HG03159 (cell line): ENCODE measurements at regions not wholly inside any gene's neighbourhood (a gene's known extent, or its start where the extent isn't known, plus 50 kb on each side); places are given as distances from the start of the nearest gene placed in this dataset.

Experiments
- ATAC-seq: cut with Tn5 transposase; IDR thresholded peaks from one replicate; pipeline ENCODE4 v1.9.1; 2021; ENCODE audit warnings: mild to moderate bottlenecking, moderate library complexity; ENCODE audit not compliant: unreplicated experiment

- no peak for ATAC-seq
Measured at GRCh38 chr9:87148331-87149104, 201.2 kb upstream of the GAS1 start.

GRCh38 chr9:87149799-87150198, 202.5 kb upstream of the GAS1 start:
- no peak for ATAC-seq

GRCh38 chr9:87152256-87152655, 204.9 kb upstream of the GAS1 start:
- ATAC-seq: no peak

- no peak for ATAC-seq
Measured at GRCh38 chr9:87156247-87156646, 208.9 kb upstream of the GAS1 start.

- ATAC-seq: no peak
Measured at GRCh38 chr9:87157366-87158031, 210.2 kb upstream of the GAS1 start.

- no peak for ATAC-seq
Measured at GRCh38 chr9:87158765-87159164, 211.5 kb upstream of the GAS1 start.

GRCh38 chr9:87160148-87161102, 213.1 kb upstream of the GAS1 start:
- ATAC-seq: no peak

GRCh38 chr9:87167161-87167560, 219.9 kb upstream of the GAS1 start:
- ATAC-seq: no peak

GRCh38 chr9:87167582-87167981, 220.3 kb upstream of the GAS1 start:
- no peak for ATAC-seq

- no peak for ATAC-seq
Measured at GRCh38 chr9:87178302-87178701, 231.0 kb upstream of the GAS1 start.

GRCh38 chr9:87179553-87180340, 232.4 kb upstream of the GAS1 start:
- ATAC-seq: no peak

- ATAC-seq: no peak
Measured at GRCh38 chr9:87180361-87180760, 233.1 kb upstream of the GAS1 start.

- ATAC-seq: no peak
Measured at GRCh38 chr9:87180841-87181240, 233.5 kb upstream of the GAS1 start.

GRCh38 chr9:87181670-87182069, 234.4 kb upstream of the GAS1 start:
- no peak for ATAC-seq

GRCh38 chr9:87184956-87185642, 237.8 kb upstream of the GAS1 start:
- no peak for ATAC-seq

GRCh38 chr9:87187656-87188055, 240.3 kb upstream of the GAS1 start:
- ATAC-seq: no peak

- no peak for ATAC-seq
Measured at GRCh38 chr9:87189006-87189405, 241.7 kb upstream of the GAS1 start.

GRCh38 chr9:87193151-87193550, 245.8 kb upstream of the GAS1 start:
- no peak for ATAC-seq

- ATAC-seq: no peak
Measured at GRCh38 chr9:87193925-87194868, 246.9 kb upstream of the GAS1 start.
